ENCODE measurements at regions not wholly inside any gene's neighbourhood (a gene's known extent, or its start where the extent isn't known, plus 50 kb on each side); places are given as distances from the start of the nearest gene placed in this dataset.

DNA sequence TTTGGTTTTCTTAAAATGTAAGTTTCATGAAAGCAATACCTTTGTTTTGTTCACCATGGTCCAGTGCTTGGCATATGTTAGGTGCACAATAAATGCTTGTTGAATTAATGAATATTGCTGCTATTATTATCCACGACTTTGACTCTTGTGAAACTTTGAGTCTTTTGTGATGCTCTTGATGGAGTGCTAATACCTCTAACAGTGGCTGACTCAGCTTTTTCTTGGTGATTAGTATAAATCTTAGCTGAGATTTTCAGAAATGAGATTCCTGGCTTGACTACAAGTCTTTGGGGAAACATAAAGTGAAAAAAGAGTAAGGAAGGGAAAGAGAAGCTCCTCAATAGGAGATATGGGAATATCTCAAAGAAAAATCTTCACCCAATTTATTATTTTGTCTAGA is 375.2 kb upstream of the RPS6KA3 start:
- TF ChIP-seq SIN3A (IDR thresholded peaks at IDR 0.05; ENCODE audit: low read depth) (no peak), JUND (IDR thresholded peaks at IDR 0.05) (no peak), ELF1 (IDR thresholded peaks at IDR 0.05; ENCODE audit: borderline replicate concordance, low read depth) (no peak), ZFX (IDR thresholded peaks at IDR 0.05) (no peak), EGR1 (IDR thresholded peaks at IDR 0.05; ENCODE audit: low read depth) (no peak), EZH2phosphoT487 (IDR thresholded peaks at IDR 0.05; ENCODE audit: borderline replicate concordance) (no peak), ATF3 (IDR thresholded peaks at IDR 0.05) (no peak), POLR2A (IDR thresholded peaks at IDR 0.05; ENCODE audit: borderline replicate concordance, extremely low read depth, insufficient read depth, insufficient read length) (no peak), CBX3 (IDR thresholded peaks at IDR 0.05; ENCODE audit: low read depth) (no peak), SP1 (IDR thresholded peaks at IDR 0.05; ENCODE audit: low read depth) (no peak)
- TF ChIP-seq, protein P1, sequence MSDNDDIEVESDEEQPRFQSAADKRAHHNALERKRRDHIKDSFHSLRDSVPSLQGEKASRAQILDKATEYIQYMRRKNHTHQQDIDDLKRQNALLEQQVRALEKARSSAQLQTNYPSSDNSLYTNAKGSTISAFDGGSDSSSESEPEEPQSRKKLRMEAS (IDR thresholded peaks at IDR 0.05): no peak
- TF ChIP-seq, protein P2, sequence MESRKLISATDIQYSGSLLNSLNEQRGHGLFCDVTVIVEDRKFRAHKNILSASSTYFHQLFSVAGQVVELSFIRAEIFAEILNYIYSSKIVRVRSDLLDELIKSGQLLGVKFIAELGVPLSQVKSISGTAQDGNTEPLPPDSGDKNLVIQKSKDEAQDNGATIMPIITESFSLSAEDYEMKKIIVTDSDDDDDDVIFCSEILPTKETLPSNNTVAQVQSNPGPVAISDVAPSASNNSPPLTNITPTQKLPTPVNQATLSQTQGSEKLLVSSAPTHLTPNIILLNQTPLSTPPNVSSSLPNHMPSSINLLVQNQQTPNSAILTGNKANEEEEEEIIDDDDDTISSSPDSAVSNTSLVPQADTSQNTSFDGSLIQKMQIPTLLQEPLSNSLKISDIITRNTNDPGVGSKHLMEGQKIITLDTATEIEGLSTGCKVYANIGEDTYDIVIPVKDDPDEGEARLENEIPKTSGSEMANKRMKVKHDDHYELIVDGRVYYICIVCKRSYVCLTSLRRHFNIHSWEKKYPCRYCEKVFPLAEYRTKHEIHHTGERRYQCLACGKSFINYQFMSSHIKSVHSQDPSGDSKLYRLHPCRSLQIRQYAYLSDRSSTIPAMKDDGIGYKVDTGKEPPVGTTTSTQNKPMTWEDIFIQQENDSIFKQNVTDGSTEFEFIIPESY (IDR thresholded peaks at IDR 0.05; ENCODE audit: extremely low read depth, insufficient replicate concordance, low read length): no peak
- TF ChIP-seq, protein P3, sequence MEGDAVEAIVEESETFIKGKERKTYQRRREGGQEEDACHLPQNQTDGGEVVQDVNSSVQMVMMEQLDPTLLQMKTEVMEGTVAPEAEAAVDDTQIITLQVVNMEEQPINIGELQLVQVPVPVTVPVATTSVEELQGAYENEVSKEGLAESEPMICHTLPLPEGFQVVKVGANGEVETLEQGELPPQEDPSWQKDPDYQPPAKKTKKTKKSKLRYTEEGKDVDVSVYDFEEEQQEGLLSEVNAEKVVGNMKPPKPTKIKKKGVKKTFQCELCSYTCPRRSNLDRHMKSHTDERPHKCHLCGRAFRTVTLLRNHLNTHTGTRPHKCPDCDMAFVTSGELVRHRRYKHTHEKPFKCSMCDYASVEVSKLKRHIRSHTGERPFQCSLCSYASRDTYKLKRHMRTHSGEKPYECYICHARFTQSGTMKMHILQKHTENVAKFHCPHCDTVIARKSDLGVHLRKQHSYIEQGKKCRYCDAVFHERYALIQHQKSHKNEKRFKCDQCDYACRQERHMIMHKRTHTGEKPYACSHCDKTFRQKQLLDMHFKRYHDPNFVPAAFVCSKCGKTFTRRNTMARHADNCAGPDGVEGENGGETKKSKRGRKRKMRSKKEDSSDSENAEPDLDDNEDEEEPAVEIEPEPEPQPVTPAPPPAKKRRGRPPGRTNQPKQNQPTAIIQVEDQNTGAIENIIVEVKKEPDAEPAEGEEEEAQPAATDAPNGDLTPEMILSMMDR (IDR thresholded peaks at IDR 0.05 in 2 of 3, conservative IDR thresholded peaks at IDR 0.05 in 1 of 3; ENCODE audit: borderline replicate concordance in 1 of 3, insufficient read depth in 1 of 3, low read depth in 2 of 3, low read length in 2 of 3): no peak
- no TSS peak for BruUV-seq (replicated peaks)
- H4K20me1 ChIP-seq (ENCODE audit: insufficient read depth): no peaks in the 10 kb centered on the region
- CTCF ChIA-PET: no interaction called here
- H3K9me3 ChIP-seq (ENCODE audit: control insufficient read depth in 1 of 2, insufficient read depth in 1 of 2, low read depth in 1 of 2, low read length in 2 of 2): no peaks in the 10 kb centered on the region
- POLR2A ChIA-PET: no interaction called here
- DNase-seq (ENCODE audit: low read depth, low spot score): no peak
- intact Hi-C loops (cut with micrococcal nuclease): no loop called here
- no peaks in the 10 kb centered on the region for H3K79me2 ChIP-seq (ENCODE audit: insufficient read depth, low read length)
- no peak overlapping the region for H3K27ac ChIP-seq (ENCODE audit: low read depth, low read length)
- H3K36me3 ChIP-seq (ENCODE audit: control insufficient read depth in 1 of 2, insufficient read depth in 2 of 2, low read length in 2 of 2): no peaks in the 10 kb centered on the region
- H3K4me1 ChIP-seq (ENCODE audit: control insufficient read depth in 1 of 2, insufficient read depth in 2 of 2, low read length in 2 of 2): no peaks in the 10 kb centered on the region
- H3K9ac ChIP-seq (ENCODE audit: low read length): no peak overlapping the region
- H3K4me3 ChIP-seq (replicated peaks in 1 of 2; ENCODE audit: low read depth in 1 of 2, low read length in 2 of 2): no peak overlapping the region
- no peak for ATAC-seq
- RAD21 ChIA-PET (ENCODE audit: low non-redundant PET in 1 of 2, low total read pairs in 2 of 2, uncharacterized antibody in 2 of 2, unreplicated experiment in 2 of 2): no interaction called here
- no peaks in the 10 kb centered on the region for H3K9me2 ChIP-seq (ENCODE audit: insufficient read depth)
- no peak overlapping the region for H2AFZ ChIP-seq (ENCODE audit: low read depth, low read length, poor library complexity, severe bottlenecking)
- no peak overlapping the region for H3K4me2 ChIP-seq (ENCODE audit: low read length)
- H3K27me3 ChIP-seq (ENCODE audit: insufficient read depth, low read length): no peaks in the 10 kb centered on the region; the same call in 1 of the 2 replicates
